ENCODE measurements at regions not wholly inside any gene's neighbourhood (a gene's known extent, or its start where the extent isn't known, plus 50 kb on each side); places are given as distances from the start of the nearest gene placed in this dataset.

- Histone ChIP-seq H3K27me3 (ENCODE audit: control insufficient read depth, insufficient read depth, low read length) (no peaks in the 10 kb centered on the region), H3K4me3 (ENCODE audit: low read depth, low read length) (no peak overlapping the region), H3K36me3 (ENCODE audit: control insufficient read depth, insufficient read depth, low read length) (no peaks in the 10 kb centered on the region)
- no peak for DNase-seq (ENCODE audit: low read depth)
- FAIRE-seq: no peak
- no peak for TF ChIP-seq CTCF (IDR thresholded peaks at IDR 0.05; ENCODE audit: insufficient read depth, low read length, severe bottlenecking)
Observed at GRCh38 chr5:166992874-166993722, 1298.3 kb upstream of the WWC1 start.

GRCh38 chr5:166994226-166994625 is 1297.2 kb upstream of the WWC1 start:
- no peak for DNase-seq (ENCODE audit: low read depth)
- Histone ChIP-seq H3K36me3 (ENCODE audit: control insufficient read depth, insufficient read depth, low read length) (no peaks in the 10 kb centered on the region), H3K4me3 (ENCODE audit: low read depth, low read length) (no peak overlapping the region), H3K27me3 (ENCODE audit: control insufficient read depth, insufficient read depth, low read length) (no peaks in the 10 kb centered on the region)
- no peak for FAIRE-seq
- TF ChIP-seq CTCF (IDR thresholded peaks at IDR 0.05; ENCODE audit: insufficient read depth, low read length, severe bottlenecking): no peak

- H3K4me3 ChIP-seq (ENCODE audit: low read depth, low read length): no peak overlapping the region
- FAIRE-seq (no peak), DNase-seq (ENCODE audit: low read depth) (no peak)
- no peaks in the 10 kb centered on the region for H3K36me3 ChIP-seq (ENCODE audit: control insufficient read depth, insufficient read depth, low read length)
- no peaks in the 10 kb centered on the region for H3K27me3 ChIP-seq (ENCODE audit: control insufficient read depth, insufficient read depth, low read length)
- no peak for TF ChIP-seq CTCF (IDR thresholded peaks at IDR 0.05; ENCODE audit: insufficient read depth, low read length, severe bottlenecking)
Observed at GRCh38 chr5:167001246-167001645, 1290.2 kb upstream of the WWC1 start.

- FAIRE-seq (no peak), DNase-seq (ENCODE audit: low read depth) (no peak)
- Histone ChIP-seq H3K4me3 (ENCODE audit: low read depth, low read length) (no peak overlapping the region), H3K36me3 (ENCODE audit: control insufficient read depth, insufficient read depth, low read length) (no peaks in the 10 kb centered on the region), H3K27me3 (ENCODE audit: control insufficient read depth, insufficient read depth, low read length) (no peaks in the 10 kb centered on the region)
- TF ChIP-seq CTCF (IDR thresholded peaks at IDR 0.05; ENCODE audit: insufficient read depth, low read length, severe bottlenecking): no peak
Observed at GRCh38 chr5:167008705-167009104, 1282.7 kb upstream of the WWC1 start.

GRCh38 chr5:167011196-167011595 is 1280.2 kb upstream of the WWC1 start:
- FAIRE-seq (no peak), DNase-seq (ENCODE audit: low read depth) (no peak)
- no peak for TF ChIP-seq CTCF (IDR thresholded peaks at IDR 0.05; ENCODE audit: insufficient read depth, low read length, severe bottlenecking)
- Histone ChIP-seq H3K36me3 (ENCODE audit: control insufficient read depth, insufficient read depth, low read length) (no peaks in the 10 kb centered on the region), H3K27me3 (ENCODE audit: control insufficient read depth, insufficient read depth, low read length) (no peaks in the 10 kb centered on the region), H3K4me3 (ENCODE audit: low read depth, low read length) (no peak overlapping the region)

All from bronchial epithelial cell (primary cell).